OCI-LY3 (cell line): ENCODE measurements at regions not wholly inside any gene's neighbourhood (a gene's known extent, or its start where the extent isn't known, plus 50 kb on each side); places are given as distances from the start of the nearest gene placed in this dataset.

Source experiments
- CTCF ChIP-seq: fragments of 200-600, 300-600 bp; sonication (generic); IDR thresholded peaks from 2 replicates; pipeline ENCODE4 v1.5.1; 2014; ENCODE audit warnings: antibody characterized with exemption, low read length, low read depth
- EZH2phosphoT487 ChIP-seq: fragments of 200-600 bp; shearing (Covaris generic); IDR thresholded peaks from 2 replicates; pipeline ENCODE4 v1.6.1; 2018; ENCODE audit warnings: antibody characterized with exemption, mixed run types, low read depth

GRCh38 chr10:109029870-109030269, 893.4 kb downstream of the XPNPEP1 start:
- TF ChIP-seq CTCF (no peak), EZH2phosphoT487 (no peak)
